Astrocyte of the cerebellum (primary cell): ENCODE measurements at regions not wholly inside any gene's neighbourhood (a gene's known extent, or its start where the extent isn't known, plus 50 kb on each side); places are given as distances from the start of the nearest gene placed in this dataset.

ENCODE experiments used
- DNase-seq: peaks from one replicate; pipeline ENCODE4 v3.0.0-alpha.2; 2011; ENCODE audit warnings: low read depth
- H3K4me3 ChIP-seq: 2 replicates; pipeline ENCODE4 v1.5.1; 2011; ENCODE audit warnings: mild to moderate bottlenecking, low read depth, low read length, moderate library complexity
- CTCF ChIP-seq: IDR thresholded peaks from 2 replicates; pipeline ENCODE4 v1.5.1; 2012; ENCODE audit warnings: low read length, low read depth, moderate library complexity, mild to moderate bottlenecking; ENCODE audit errors: missing control alignments
- in situ Hi-C: cut with HindIII; loops from 2 replicates; pipeline ENCODE4 v1.10.0; 2017; ENCODE audit warnings: low sequenced_read_pairs

GRCh38 chr9:1115370-1115769 lies 65.2 kb downstream of the DMRT2 start:
- H3K4me3 ChIP-seq: no peak overlapping the region
- in situ Hi-C loops: no loop called here
- no peak for DNase-seq
- TF ChIP-seq CTCF: no peak

- no peak for DNase-seq
- in situ Hi-C loops: no loop called here
- TF ChIP-seq CTCF: no peak
- H3K4me3 ChIP-seq: no peak overlapping the region
Observed at GRCh38 chr9:1117439-1117838, 67.3 kb downstream of the DMRT2 start.

GRCh38 chr9:1120500-1121165 lies 70.5 kb downstream of the DMRT2 start:
- in situ Hi-C loops: no loop called here
- TF ChIP-seq CTCF: no peak
- DNase-seq: no peak
- H3K4me3 ChIP-seq: no peak overlapping the region

DNA sequence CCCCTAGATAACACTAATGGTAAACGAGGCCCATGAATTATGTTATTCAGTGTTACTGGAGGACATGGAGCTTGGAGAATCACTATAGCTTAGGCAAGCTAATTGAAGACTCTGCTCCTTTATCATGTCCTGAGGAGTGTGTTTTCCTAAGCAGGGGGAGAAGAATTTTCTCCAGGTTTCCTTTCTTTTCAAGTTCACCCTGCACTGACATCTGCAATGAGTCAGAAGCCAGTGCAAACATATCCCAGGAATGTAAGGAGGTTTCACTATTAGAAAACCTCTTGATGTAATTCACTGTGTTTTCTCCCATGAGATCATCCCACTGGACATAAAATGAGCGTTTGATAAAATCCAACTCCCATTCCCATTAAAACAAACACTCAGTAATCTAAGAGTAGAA lies 75.6 kb downstream of the DMRT2 start:
- DNase-seq: no peak
- in situ Hi-C loops: no loop called here
- H3K4me3 ChIP-seq: no peak overlapping the region
- TF ChIP-seq CTCF: no peak

GRCh38 chr9:1128046-1128445 lies 77.9 kb downstream of the DMRT2 start:
- in situ Hi-C loops: no loop called here
- no peak overlapping the region for H3K4me3 ChIP-seq
- DNase-seq: no peak
- TF ChIP-seq CTCF: no peak

DNA sequence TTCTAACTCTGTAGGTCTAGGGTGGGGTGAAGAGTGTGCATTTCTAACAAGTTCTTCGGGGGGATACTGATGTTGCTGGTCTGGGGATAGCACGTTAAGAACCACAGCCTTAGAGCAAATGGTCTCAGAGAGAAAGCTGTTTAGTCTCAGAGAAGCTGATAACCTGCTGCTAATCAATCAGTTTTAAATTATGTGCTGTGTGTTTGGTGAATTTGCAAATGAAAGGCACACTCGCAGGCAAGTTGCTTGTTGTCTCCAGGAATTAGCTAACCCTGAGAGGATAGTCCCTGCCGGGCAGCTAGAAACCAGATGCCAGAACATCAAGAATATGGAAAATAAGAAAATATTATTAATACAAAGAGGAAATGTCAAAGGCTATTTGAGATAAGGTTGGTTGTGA lies 79.2 kb downstream of the DMRT2 start:
- in situ Hi-C loops: no loop called here
- no peak overlapping the region for H3K4me3 ChIP-seq
- DNase-seq: no peak
- no peak for TF ChIP-seq CTCF
